ENCODE measurements at regions not wholly inside any gene's neighbourhood (a gene's known extent, or its start where the extent isn't known, plus 50 kb on each side); places are given as distances from the start of the nearest gene placed in this dataset.

- TF ChIP-seq ZFX (IDR thresholded peaks at IDR 0.05) = no peak
- no peak for TF ChIP-seq CTCF (conservative IDR thresholded peaks at IDR 0.05)
- no peak overlapping the region for H3K27ac ChIP-seq
Measured at GRCh38 chr9:36750630-36751029, 177.9 kb downstream of the MELK start.

- TF ChIP-seq CTCF (conservative IDR thresholded peaks at IDR 0.05) = no peak
- no peak for TF ChIP-seq ZFX (IDR thresholded peaks at IDR 0.05)
- H3K27ac ChIP-seq = no peak overlapping the region
Measured at GRCh38 chr9:36755019-36755418, 182.3 kb downstream of the MELK start.

DNA sequence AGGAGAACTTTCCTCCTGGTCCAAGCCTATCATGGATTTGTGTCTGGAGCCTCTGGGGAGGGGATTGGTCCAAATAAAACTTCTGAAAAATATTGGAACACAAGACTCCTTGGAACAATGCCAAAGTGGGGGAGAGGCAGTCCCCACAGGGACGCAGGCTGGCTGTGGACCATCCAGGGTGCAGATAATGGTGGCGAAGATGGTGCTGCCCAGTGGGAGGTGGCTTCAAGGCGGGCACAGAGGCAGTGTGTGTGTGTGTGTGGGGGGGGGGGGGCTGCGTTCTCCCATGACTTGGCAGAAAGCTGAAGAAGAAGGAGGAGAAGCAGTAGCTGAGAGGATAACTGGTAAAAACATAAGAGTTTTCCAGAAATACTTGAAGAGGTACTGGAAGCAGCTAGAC, 186.4 kb downstream of the MELK start:
- TF ChIP-seq ZFX (IDR thresholded peaks at IDR 0.05) (no peak), CTCF (conservative IDR thresholded peaks at IDR 0.05) (no peak)
- H3K27ac ChIP-seq = no peak overlapping the region

DNA sequence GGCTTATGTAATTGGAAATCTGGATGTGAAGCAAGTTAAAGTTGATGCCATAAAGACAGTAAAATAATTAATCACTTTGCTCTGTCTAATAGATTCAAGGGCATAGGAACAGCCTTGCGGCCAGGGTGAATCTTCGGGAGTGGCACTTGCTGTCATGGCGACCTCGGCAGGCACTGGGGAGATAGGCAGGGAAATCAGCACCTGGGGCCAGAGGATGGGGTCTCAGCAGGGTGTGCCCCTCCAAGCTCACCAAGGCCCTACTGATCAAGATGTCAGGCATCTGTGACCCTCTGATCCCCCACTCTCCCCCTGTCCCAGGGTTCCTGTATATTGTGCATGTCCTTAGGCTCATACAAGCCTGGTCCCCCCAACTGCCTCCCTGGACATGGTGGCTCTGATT, 187.3 kb downstream of the MELK start:
- no peak overlapping the region for H3K27ac ChIP-seq

DNA sequence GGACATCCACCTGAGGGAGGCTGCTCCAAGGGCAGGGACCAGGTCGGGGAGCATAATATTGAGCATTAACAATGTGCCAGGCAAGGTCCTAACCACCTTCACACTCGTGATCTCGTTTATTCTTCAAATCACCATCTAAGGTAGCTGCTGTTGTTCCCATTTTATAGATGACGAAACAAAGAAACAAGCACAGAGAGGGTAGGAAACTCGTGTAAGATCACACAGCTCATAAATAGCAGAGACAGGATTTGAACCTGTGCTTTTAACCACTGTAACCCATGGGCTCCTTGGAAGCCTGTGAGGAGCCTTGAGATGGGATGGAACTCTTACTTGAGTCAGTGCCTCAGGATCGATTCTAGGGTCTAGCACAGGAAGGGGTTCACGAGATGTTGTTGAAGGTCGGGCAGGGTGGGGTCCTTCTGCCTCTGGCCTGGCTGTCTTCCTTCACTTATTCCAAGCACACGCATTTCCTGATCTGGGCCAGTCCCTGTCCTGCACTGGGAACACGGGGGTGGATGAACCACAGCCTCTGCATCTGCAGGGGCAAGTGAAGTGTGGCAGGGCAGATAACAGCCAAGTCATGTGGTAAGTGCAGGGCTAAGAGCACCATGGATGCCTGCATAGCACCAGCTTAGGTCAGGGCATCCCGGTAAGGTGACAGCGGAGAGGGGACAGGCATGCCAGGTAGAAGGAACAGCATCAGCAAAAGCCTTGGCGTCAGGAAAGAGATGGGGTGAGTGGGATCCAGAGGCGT, 188.1 kb downstream of the MELK start:
- H3K27ac ChIP-seq = no peak overlapping the region
- no peak for TF ChIP-seq CTCF (conservative IDR thresholded peaks at IDR 0.05)
- TF ChIP-seq ZFX (IDR thresholded peaks at IDR 0.05) = no peak

More for the DNA sequence above, 187.3 kb downstream of the MELK start:
- TF ChIP-seq ZFX (IDR thresholded peaks at IDR 0.05) (no peak), CTCF (conservative IDR thresholded peaks at IDR 0.05) (no peak)

DNA sequence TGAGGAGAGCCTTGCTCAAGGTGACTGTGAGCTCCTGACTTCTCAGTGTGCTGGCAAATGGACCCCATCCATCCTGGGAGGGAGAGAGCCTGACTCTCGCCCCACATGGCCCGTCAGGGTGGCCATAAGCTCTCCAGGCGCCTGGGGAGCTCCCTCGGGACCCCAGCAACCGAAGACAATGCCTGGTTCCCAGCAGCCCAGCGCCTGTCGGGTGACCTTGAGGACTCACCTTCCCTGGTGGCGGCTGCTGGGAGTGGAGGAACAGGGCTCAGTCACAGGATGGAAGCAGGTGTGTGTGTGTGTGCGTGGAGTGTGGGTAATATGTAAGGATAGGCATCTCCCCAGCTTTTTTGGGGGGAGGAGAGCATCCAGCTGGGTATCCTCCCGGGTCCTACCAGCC, 190.3 kb downstream of the MELK start:
- H3K27ac ChIP-seq = no peak overlapping the region
- no peak for TF ChIP-seq ZFX (IDR thresholded peaks at IDR 0.05)
- no peak for TF ChIP-seq CTCF (conservative IDR thresholded peaks at IDR 0.05)

DNA sequence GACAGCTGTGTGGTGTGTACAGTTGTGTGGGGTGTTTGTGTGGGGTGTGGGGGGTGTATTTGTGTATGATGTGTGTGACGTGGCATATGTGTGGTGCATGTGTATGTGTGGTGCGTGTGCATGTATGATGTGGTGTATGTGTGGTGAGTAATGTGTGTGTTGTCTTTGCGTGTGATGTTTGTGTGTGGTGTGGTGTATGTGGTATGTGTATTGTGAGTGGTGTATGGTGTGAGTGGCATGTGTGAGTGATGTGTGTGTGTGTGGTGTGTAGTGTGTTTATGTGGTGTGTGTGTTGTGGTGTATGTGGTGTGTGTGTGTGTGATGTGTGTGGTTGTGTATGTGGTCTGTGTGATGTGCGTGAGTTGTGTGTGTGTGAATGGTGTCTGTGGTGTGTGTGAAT, 191.1 kb downstream of the MELK start:
- no peak overlapping the region for H3K27ac ChIP-seq
- no peak for TF ChIP-seq ZFX (IDR thresholded peaks at IDR 0.05)
- no peak for TF ChIP-seq CTCF (conservative IDR thresholded peaks at IDR 0.05)

Measured in C4-2B (cell line).